NCI-H82 treated with DMSO at 0.1 percent for 48 hours (cell line): ENCODE measurements at regions not wholly inside any gene's neighbourhood (a gene's known extent, or its start where the extent isn't known, plus 50 kb on each side); places are given as distances from the start of the nearest gene placed in this dataset.
"Not testable (repeated sequence)": the region's sequence is repeated elsewhere in the genome, so short reads cannot be mapped to it uniquely, and the experiment has no call there.

Source experiments
- DNase-seq: peaks from one replicate; lab custom pipeline; 2025; ENCODE audit not compliant: unreplicated experiment; lab: John Stamatoyannopoulos, UW

GRCh38 chr14:48323665-48324064 lies 648.3 kb upstream of the MDGA2 start:
- DNase-seq: no peak

DNA sequence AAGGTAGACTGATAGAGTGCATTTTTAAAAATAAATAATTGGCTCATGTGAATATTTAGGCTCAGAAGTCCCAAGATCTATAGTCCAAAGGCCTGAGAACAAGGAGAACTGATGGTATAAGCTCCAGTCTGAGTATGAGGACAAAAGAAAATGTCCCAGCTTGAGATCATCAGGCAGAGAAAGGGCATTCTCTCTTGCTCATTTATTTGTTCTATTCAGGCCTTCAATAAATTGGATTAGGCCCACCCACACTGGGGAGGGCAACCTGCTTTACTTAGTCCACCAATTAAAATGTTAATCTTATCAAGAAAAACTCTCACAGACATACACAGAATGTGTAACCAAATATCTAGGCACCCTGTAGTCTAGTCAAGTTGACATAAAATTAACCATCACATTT lies 644.4 kb upstream of the MDGA2 start:
- peak; percentile 0 for DNase-seq

- no peak for DNase-seq
These were observed 629.3 kb upstream of the MDGA2 start for GRCh38 chr14:48304729-48305128.

- DNase-seq: no peak
These were observed 614.3 kb upstream of the MDGA2 start for GRCh38 chr14:48289701-48290100.

GRCh38 chr14:48285217-48285616 lies 609.8 kb upstream of the MDGA2 start:
- DNase-seq: not testable (repeated sequence)

DNA sequence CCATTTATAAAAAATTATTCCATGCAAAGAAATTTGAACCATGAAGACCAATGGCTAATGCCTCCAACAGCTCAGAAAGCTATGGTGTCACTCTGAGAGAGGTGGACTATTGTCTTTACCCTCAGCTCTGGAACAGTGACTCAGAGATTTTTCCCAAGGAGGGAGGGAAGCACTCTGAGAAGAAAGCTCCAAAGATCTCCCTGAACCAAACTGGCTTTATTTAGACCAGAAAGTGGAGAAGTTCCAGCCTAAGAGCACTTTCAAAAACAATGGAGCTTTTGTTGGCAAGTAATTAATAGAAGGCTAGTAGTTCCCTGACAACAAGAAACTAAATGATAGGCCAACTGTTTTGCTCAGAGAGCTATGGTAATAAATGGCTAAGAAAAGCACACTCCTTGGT lies 599.9 kb upstream of the MDGA2 start:
- no peak for DNase-seq

DNA sequence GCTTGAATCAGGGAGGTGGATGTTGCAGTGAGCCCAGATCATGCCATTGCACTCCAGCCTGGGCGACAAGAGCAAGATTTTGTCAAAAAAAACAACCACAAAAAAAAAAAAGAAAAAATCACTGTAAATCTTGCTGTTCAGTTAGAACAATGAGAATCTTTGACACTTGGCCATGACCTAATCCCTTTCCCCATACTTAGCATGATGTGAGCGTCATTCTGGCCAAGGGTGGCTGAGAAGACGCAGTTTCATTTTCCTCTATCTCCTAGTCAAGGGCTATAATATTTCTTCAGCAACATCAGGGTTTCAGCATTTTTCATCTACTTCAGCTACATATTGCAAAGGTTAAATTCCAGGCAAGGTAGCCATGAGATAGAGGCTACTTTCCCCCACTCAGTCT lies 599.4 kb upstream of the MDGA2 start:
- no peak for DNase-seq

GRCh38 chr14:48267926-48268325 lies 592.5 kb upstream of the MDGA2 start:
- DNase-seq: not testable (repeated sequence)

- peak; percentile 49 for DNase-seq
These were observed 590.8 kb upstream of the MDGA2 start for GRCh38 chr14:48266201-48266600.

DNA sequence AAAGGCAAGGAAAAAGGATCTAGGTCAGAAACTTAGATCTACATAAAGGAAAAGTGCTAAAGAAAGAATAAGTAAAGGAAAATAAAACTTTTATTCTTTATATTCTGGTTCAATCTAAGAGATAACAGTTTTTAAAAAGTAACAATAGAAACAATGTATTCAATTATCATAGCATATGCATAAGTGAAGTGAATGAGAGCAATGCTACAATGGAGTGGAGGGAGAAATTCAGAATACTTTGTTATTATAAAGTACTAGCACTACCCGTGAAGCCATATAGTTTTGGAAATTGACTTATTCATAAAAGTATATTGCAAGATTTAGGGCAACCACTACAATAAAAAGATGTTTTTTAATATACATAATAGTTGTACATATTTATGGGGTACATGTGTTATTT lies 586.0 kb upstream of the MDGA2 start:
- no peak for DNase-seq

DNA sequence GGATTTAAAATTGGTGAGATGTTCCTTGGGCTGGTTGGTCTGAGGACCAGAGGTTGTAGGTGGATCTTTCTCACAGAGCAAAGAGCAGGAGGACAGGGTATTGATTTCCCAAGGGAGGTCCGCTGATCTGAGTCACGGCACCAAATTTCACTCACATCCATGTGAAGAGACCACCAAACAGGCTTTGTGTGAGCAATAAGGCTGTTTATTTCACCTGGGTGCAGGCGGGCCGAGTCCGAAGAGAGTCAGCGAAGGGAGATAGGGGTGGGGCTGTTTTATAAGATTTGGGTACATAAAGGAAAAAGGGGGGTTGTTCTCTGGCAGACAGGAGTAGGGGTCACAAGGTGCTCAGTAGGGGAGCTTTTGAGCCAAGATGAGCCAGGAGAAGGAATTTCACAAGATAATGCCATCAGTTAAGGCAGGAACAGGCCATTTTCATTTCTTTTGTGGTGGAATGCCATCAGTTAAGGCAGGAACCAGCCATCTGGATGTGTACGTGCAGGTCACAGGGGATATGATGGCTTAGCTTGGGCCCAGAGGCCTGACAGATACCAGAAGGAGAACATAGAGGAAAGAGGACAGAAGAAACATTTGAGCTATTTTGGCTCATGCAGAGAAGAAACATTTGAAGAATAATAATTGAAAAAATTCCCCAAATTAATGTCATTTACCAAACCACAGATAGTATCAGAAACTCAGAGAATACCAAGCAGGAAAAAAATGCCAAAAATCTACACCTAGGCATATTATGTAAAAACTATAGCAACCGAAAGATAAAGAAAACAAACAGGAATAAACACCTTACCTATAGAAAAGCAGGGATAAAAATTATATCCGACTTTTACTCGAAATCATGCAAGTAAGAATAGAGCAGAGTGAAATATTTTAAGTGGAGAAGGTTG lies 585.2 kb upstream of the MDGA2 start:
- DNase-seq: not testable (repeated sequence)

GRCh38 chr14:48259876-48260275 lies 584.5 kb upstream of the MDGA2 start:
- not testable (repeated sequence) for DNase-seq

DNA sequence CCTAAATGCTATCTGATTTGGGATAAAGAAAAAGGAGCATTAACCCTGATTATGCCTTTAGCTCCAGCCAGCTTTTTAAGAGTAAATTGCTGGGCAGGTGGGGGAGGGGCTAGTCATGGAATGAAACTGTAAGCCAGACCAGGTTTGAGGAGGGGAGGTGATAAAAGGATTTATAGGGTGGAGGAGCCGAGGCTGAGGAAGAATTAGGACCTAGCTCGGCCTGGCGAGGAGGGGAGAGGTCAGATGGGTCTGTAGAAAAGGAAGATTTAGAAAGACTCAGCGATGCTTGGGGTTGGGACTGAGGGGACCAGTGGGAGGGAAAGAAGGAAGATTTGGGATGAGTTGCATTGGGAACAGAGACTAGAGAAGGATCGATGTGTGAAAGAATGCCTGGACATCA lies 583.8 kb upstream of the MDGA2 start:
- DNase-seq: peak; percentile 44

DNA sequence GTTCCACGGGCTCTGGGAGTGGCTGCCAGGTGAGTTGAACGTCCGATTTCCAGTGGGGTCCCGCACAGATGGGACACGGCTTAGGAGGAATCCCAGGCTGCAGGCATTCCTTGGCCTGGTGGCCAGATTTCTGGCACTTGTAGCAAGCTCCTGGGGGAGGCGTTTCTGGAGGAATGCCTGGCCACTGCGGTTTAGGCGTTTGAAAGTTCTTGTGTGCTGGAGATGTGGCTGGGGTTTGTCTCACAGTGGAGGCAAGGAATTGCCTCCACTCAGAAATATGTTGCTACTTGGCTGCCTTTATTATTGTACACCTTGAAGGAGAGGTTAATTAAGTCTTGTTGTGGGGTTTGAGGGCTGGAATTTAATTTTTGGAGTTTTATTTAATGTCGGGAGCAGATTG lies 583.3 kb upstream of the MDGA2 start:
- not testable (repeated sequence) for DNase-seq

DNA sequence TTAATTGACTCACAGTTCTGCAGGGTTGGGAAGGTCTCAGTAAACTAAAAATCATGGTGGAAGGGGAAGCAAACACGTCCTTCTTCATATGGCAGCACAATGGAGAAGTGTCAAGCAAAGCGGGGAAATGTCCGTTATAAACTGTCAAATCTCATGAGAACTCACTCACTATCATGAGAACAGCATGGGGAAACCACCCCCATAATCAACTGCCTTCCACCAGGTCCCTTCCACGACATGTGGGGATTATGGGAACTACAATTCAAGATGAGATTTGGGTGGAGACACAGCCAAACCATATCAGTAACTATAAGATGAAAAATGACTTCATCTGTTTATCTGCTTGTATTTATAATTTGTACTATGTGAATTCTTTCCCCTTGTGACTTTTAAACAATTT lies 577.6 kb upstream of the MDGA2 start:
- DNase-seq: no peak

GRCh38 chr14:48251290-48251689 lies 575.9 kb upstream of the MDGA2 start:
- no peak for DNase-seq

DNA sequence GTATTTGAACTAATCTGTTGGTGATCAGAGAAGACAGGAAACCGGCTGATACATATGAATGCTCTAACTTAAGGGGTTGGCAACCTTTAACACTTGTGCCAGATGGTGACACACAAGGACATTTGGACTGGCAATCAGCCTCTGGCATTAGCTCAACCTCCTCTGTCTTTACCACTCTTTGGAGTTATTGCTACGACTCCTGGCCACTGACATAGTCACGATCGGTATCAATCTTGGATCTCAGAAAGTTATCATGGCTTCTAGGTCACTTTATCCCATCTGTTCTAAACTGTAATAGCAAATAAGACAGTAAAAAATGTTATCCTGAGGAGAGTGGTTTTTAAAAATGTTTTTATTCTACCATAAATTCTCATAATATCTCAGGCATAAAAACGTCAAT lies 575.2 kb upstream of the MDGA2 start:
- no peak for DNase-seq

DNA sequence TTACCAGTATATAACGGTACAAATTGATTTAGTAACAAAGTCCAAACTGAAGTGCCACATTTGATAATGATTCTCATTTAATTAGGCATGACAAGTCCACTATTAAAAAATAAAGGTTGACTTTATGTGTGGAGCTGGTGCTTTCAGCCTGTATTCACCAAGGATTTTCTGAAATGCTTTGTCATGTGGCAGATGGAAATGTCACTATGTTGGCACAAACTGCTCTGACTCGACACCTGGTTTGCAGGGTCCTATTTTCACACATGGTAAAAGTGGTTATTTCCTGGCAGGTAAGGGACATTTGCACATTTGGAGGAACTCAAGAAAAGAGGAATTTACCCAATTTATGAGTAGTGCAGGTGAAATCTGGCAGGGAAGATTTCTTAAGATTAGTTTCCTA lies 572.6 kb upstream of the MDGA2 start:
- DNase-seq: no peak

DNA sequence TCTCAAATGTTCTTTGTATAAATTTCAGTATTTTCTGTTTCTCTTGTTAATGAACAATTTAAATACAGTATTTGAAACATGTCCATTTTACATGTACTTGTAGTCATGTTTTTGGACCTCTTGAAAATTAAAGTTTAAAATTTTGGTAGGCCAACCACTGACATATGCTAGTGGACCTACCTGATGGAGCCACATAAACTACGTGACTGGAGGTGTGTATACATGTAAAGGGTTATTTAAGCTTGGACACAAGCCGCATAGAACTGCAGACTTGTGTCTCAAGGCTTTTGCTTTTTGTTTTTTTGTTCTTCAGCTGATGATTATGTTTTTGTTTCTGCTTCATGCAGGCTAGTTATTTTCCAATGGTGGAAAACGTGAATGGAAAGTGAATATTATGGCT lies 568.5 kb upstream of the MDGA2 start:
- no peak for DNase-seq

- no peak for DNase-seq
These were observed 553.7 kb upstream of the MDGA2 start for GRCh38 chr14:48229091-48229490.

- DNase-seq: no peak
These were observed 518.5 kb upstream of the MDGA2 start for GRCh38 chr14:48193893-48194292.

DNA sequence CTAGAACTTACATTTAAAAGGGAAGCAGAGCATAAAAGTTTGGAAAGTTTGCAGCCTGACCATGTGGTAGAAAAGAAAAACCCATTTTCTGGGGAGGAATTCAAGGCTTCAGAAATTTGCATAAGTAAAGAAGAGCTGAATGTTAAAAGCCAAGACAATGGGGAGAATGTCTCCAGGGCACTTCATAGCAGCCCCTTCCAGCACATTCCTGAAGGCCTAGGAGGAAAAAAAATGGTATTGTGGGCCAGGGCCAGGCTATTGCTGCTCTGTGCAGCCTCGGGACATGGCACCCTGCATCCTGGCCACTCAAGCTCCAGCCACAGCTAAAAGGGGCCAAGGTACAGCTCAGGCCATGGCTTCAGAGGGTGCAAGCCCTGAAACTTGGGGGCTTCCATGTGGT lies 474.2 kb upstream of the MDGA2 start:
- DNase-seq: not testable (repeated sequence)

- DNase-seq: no peak
These were observed 465.4 kb upstream of the MDGA2 start for GRCh38 chr14:48140804-48141203.
